Fibroblast of lung (primary cell): ENCODE measurements at regions not wholly inside any gene's neighbourhood (a gene's known extent, or its start where the extent isn't known, plus 50 kb on each side); places are given as distances from the start of the nearest gene placed in this dataset.

Experiments used
- DNase-seq, 2 donors: peaks; one replicate each; pipeline versions ENCODE4 v3.0.0 to v3.0.0-alpha.2; 2010; ENCODE audit warnings: low read depth in 2 of 2
- H2AFZ ChIP-seq: 2 replicates; pipeline ENCODE4 v1.5.1; 2012; ENCODE audit warnings: low read length, control low read depth, inconsistent platforms
- H3K27ac ChIP-seq: 2 replicates; pipeline ENCODE4 v1.5.1; 2011; ENCODE audit warnings: low read length, control low read depth; ENCODE audit not compliant: insufficient read depth
- H3K27me3 ChIP-seq: 2 replicates; pipeline ENCODE4 v1.5.1; 2011; ENCODE audit warnings: mild to moderate bottlenecking, low read length; ENCODE audit not compliant: control insufficient read depth, insufficient read depth
- H3K36me3 ChIP-seq: 2 replicates; pipeline ENCODE4 v1.5.1; 2011; ENCODE audit warnings: low read length; ENCODE audit not compliant: control insufficient read depth, insufficient read depth
- H3K4me1 ChIP-seq: 2 replicates; pipeline ENCODE4 v1.5.1; 2011; ENCODE audit warnings: low read length; ENCODE audit not compliant: control insufficient read depth, insufficient read depth; ENCODE audit errors: extremely low read depth
- H3K4me2 ChIP-seq: 2 replicates; pipeline ENCODE4 v1.5.1; 2011; ENCODE audit warnings: low read length, control low read depth; ENCODE audit not compliant: insufficient read depth; ENCODE audit errors: extremely low read depth
- H3K4me3 ChIP-seq, 4 experiments: fragments of 200-600 bp in 1 of 4; sonication (generic) in 1 of 4; replicated peaks in 1 of 4; 2 replicates each; pipeline ENCODE4 v1.5.1; 2011 to 2016; ENCODE audit warnings: low read length in 4 of 4, low read depth in 3 of 4, mild to moderate bottlenecking in 3 of 4, control low read depth in 2 of 4, inconsistent platforms in 1 of 4, mixed read lengths in 1 of 4; ENCODE audit not compliant: insufficient read depth in 1 of 4; ENCODE audit errors: control extremely low read depth in 1 of 4
- H3K79me2 ChIP-seq: 2 replicates; pipeline ENCODE4 v1.5.1; 2012; ENCODE audit warnings: mild to moderate bottlenecking, low read length, inconsistent platforms; ENCODE audit not compliant: control insufficient read depth, insufficient read depth
- H3K9ac ChIP-seq: 2 replicates; pipeline ENCODE4 v1.5.1; 2011; ENCODE audit warnings: mild to moderate bottlenecking, low read length, control low read depth; ENCODE audit not compliant: insufficient read depth
- H3K9me3 ChIP-seq: 2 replicates; pipeline ENCODE4 v1.5.1; 2012; ENCODE audit warnings: low read depth, low read length; ENCODE audit not compliant: control insufficient read depth, insufficient read depth
- H4K20me1 ChIP-seq: 2 replicates; pipeline ENCODE4 v1.5.1; 2011; ENCODE audit warnings: low read length; ENCODE audit not compliant: control insufficient read depth, insufficient read depth; ENCODE audit errors: extremely low read depth
- CTCF ChIP-seq, 2 donors: IDR thresholded peaks in 1 of 2; conservative IDR thresholded peaks in 1 of 2; 1 replicate in 1 of 2; 2 replicates in 1 of 2; pipeline ENCODE4 v1.5.1; 2011 to 2012; ENCODE audit warnings: low read length in 2 of 2, control low read depth in 1 of 2, inconsistent platforms in 1 of 2, low read depth in 1 of 2, mild to moderate bottlenecking in 1 of 2
- EZH2 ChIP-seq: IDR thresholded peaks from 2 replicates; pipeline ENCODE4 v1.5.1; 2012; ENCODE audit warnings: low read length, control low read depth, mild to moderate bottlenecking; ENCODE audit errors: missing control alignments

GRCh38 chr5:153088538-153088937 is 401.9 kb upstream of the GRIA1 start:
- H3K9ac ChIP-seq, result no peak overlapping the region
- no peak for TF ChIP-seq EZH2
- no peak for TF ChIP-seq CTCF (conservative IDR thresholded peaks at IDR 0.05 in 1 of 2, IDR thresholded peaks at IDR 0.05 in 1 of 2; ENCODE audit: low read depth in 1 of 2, low read length in 2 of 2)
- no peaks in the 10 kb centered on the region for H4K20me1 ChIP-seq
- no peaks in the 10 kb centered on the region for H3K27me3 ChIP-seq
- no peak for DNase-seq
- H3K27ac ChIP-seq, result no peak overlapping the region
- H3K4me3 ChIP-seq, result no peak overlapping the region
- H2AFZ ChIP-seq, result no peak overlapping the region
- no peaks in the 10 kb centered on the region for H3K79me2 ChIP-seq
- no peaks in the 10 kb centered on the region for H3K9me3 ChIP-seq
- H3K36me3 ChIP-seq, result no peaks in the 10 kb centered on the region
- no peak overlapping the region for H3K4me2 ChIP-seq
- H3K4me1 ChIP-seq, result no peaks in the 10 kb centered on the region

- Histone ChIP-seq H3K36me3 (no peaks in the 10 kb centered on the region), H3K4me1 (no peaks in the 10 kb centered on the region), H3K27ac (no peak overlapping the region), H4K20me1 (no peaks in the 10 kb centered on the region), H3K27me3 (no peaks in the 10 kb centered on the region), H3K4me3 (no peak overlapping the region), H3K9ac (no peak overlapping the region), H3K79me2 (no peaks in the 10 kb centered on the region), H3K4me2 (no peak overlapping the region), H3K9me3 (no peaks in the 10 kb centered on the region), H2AFZ (no peak overlapping the region)
- DNase-seq, result no peak
- no peak for TF ChIP-seq EZH2
- TF ChIP-seq CTCF (conservative IDR thresholded peaks at IDR 0.05 in 1 of 2, IDR thresholded peaks at IDR 0.05 in 1 of 2; ENCODE audit: low read depth in 1 of 2, low read length in 2 of 2), result no peak
These were observed 396.1 kb upstream of the GRIA1 start for GRCh38 chr5:153094333-153094732.

- DNase-seq, result no peak
- H3K4me2 ChIP-seq, result no peak overlapping the region
- H3K4me3 ChIP-seq, result no peak overlapping the region
- H3K36me3 ChIP-seq, result no peaks in the 10 kb centered on the region
- no peak overlapping the region for H3K9ac ChIP-seq
- no peak overlapping the region for H2AFZ ChIP-seq
- no peaks in the 10 kb centered on the region for H3K4me1 ChIP-seq
- H4K20me1 ChIP-seq, result no peaks in the 10 kb centered on the region
- H3K27me3 ChIP-seq, result no peaks in the 10 kb centered on the region
- H3K79me2 ChIP-seq, result no peaks in the 10 kb centered on the region
- no peak overlapping the region for H3K27ac ChIP-seq
- H3K9me3 ChIP-seq, result no peaks in the 10 kb centered on the region
- no peak for TF ChIP-seq EZH2
- no peak for TF ChIP-seq CTCF (conservative IDR thresholded peaks at IDR 0.05 in 1 of 2, IDR thresholded peaks at IDR 0.05 in 1 of 2; ENCODE audit: low read depth in 1 of 2, low read length in 2 of 2)
These were observed 394.1 kb upstream of the GRIA1 start for GRCh38 chr5:153096381-153096780.
